Neuronal stem cell (in vitro differentiated cells): ENCODE measurements at regions not wholly inside any gene's neighbourhood (a gene's known extent, or its start where the extent isn't known, plus 50 kb on each side); places are given as distances from the start of the nearest gene placed in this dataset.

Experiments used
- DNase-seq: peaks from one replicate; pipeline ENCODE4 v3.0.0-alpha.2; 2013; ENCODE audit warnings: low spot score
- H2AFZ ChIP-seq: one replicate; pipeline ENCODE4 v1.6.1; 2013; ENCODE audit warnings: mild to moderate bottlenecking, low read length, inconsistent platforms
- H2AK5ac ChIP-seq: 2 replicates; pipeline ENCODE4 v1.6.1; 2013; ENCODE audit warnings: low read depth, mild to moderate bottlenecking, inconsistent platforms, low read length, moderate library complexity, mixed read lengths
- H2BK120ac ChIP-seq: 2 replicates; pipeline ENCODE4 v1.6.1; 2013; ENCODE audit warnings: low read depth, mild to moderate bottlenecking, inconsistent platforms, low read length, moderate library complexity, mixed read lengths
- H2BK12ac ChIP-seq: one replicate; pipeline ENCODE4 v1.6.1; 2013; ENCODE audit warnings: low read length, inconsistent platforms
- H2BK15ac ChIP-seq: 2 replicates; pipeline ENCODE4 v1.6.1; 2013; ENCODE audit warnings: mild to moderate bottlenecking, low read length, inconsistent platforms, mixed read lengths
- H2BK5ac ChIP-seq: one replicate; pipeline ENCODE4 v1.6.1; 2013; ENCODE audit warnings: inconsistent platforms, mild to moderate bottlenecking, low read length, moderate library complexity
- H3K14ac ChIP-seq: one replicate; pipeline ENCODE4 v1.6.1; 2013; ENCODE audit warnings: low read length, inconsistent platforms
- H3K18ac ChIP-seq: 2 replicates; pipeline ENCODE4 v1.6.1; 2013; ENCODE audit warnings: low read length, inconsistent platforms
- H3K23ac ChIP-seq: 2 replicates; pipeline ENCODE4 v1.6.1; 2013; ENCODE audit warnings: low read depth, mild to moderate bottlenecking, mixed read lengths, low read length, inconsistent platforms; ENCODE audit not compliant: poor library complexity
- H3K27ac ChIP-seq: replicated peaks from 3 replicates; pipeline ENCODE4 v1.5.1; 2013; ENCODE audit warnings: low read length, inconsistent platforms
- H3K27me3 ChIP-seq, 3 experiments: 2 replicates each; pipeline ENCODE4 v1.6.1; 2013; ENCODE audit warnings: low read length in 3 of 3, mild to moderate bottlenecking in 2 of 3, inconsistent platforms in 1 of 3, low read depth in 1 of 3, mixed read lengths in 1 of 3, moderate library complexity in 1 of 3; ENCODE audit not compliant: control insufficient read depth in 3 of 3, insufficient read depth in 3 of 3
- H3K36me3 ChIP-seq, 2 donors: replicated peaks in 1 of 2; 2 replicates each; pipeline ENCODE4 v1.6.1; 2013; ENCODE audit warnings: low read length in 2 of 2; ENCODE audit not compliant: control insufficient read depth in 2 of 2, insufficient read depth in 2 of 2
- H3K4ac ChIP-seq: 2 replicates; pipeline ENCODE4 v1.6.1; 2013; ENCODE audit warnings: inconsistent platforms, mild to moderate bottlenecking, low read length, moderate library complexity
- H3K4me1 ChIP-seq, 2 donors: 1 replicate in 1 of 2; 2 replicates in 1 of 2; pipeline ENCODE4 v1.6.1; 2013; ENCODE audit warnings: low read length in 2 of 2, low read depth in 1 of 2; ENCODE audit not compliant: control insufficient read depth in 2 of 2, insufficient read depth in 1 of 2
- H3K4me2 ChIP-seq: one replicate; pipeline ENCODE4 v1.6.1; 2013; ENCODE audit warnings: mild to moderate bottlenecking, low read length, inconsistent platforms; ENCODE audit not compliant: insufficient read depth, poor library complexity, severe bottlenecking
- H3K4me3 ChIP-seq, 2 donors: 2 replicates each; pipeline ENCODE4 v1.5.1; 2013; ENCODE audit warnings: low read length in 2 of 2, mild to moderate bottlenecking in 2 of 2, inconsistent platforms in 1 of 2, moderate library complexity in 1 of 2
- H3K79me1 ChIP-seq: one replicate; pipeline ENCODE4 v1.6.1; 2013; ENCODE audit warnings: low read depth, mild to moderate bottlenecking, inconsistent platforms, low read length, moderate library complexity
- H3K9ac ChIP-seq: one replicate; pipeline ENCODE4 v1.6.1; 2013; ENCODE audit warnings: mild to moderate bottlenecking, low read depth, low read length, inconsistent platforms; ENCODE audit not compliant: poor library complexity
- H3K9me3 ChIP-seq, 2 donors: replicated peaks in 1 of 2; 2 replicates each; pipeline versions ENCODE3 to v1.6.1; 2013; ENCODE audit warnings: low read length in 2 of 2, mild to moderate bottlenecking in 2 of 2, inconsistent platforms in 1 of 2, low read depth in 1 of 2, mixed read lengths in 1 of 2, moderate library complexity in 1 of 2; ENCODE audit not compliant: control insufficient read depth in 2 of 2, insufficient read depth in 1 of 2
- H4K8ac ChIP-seq: one replicate; pipeline ENCODE4 v1.6.1; 2013; ENCODE audit warnings: low read depth, mild to moderate bottlenecking, inconsistent platforms, low read length, moderate library complexity
- H4K91ac ChIP-seq: one replicate; pipeline ENCODE4 v1.6.1; 2013; ENCODE audit warnings: low read length, low read depth, mild to moderate bottlenecking, inconsistent platforms; ENCODE audit not compliant: poor library complexity
- WGBS, 2 donors: extraction: QIAGEN DNeasy Blood & Tissue Kit; methylation state at CpG; one replicate each; pipeline ENCODE4 v1.1.7; 2013; ENCODE audit warnings: missing lambda C conversion rate in 2 of 2, mixed read lengths in 1 of 2; ENCODE audit not compliant: insufficient read length in 2 of 2, insufficient replicate concordance in 1 of 2; ENCODE audit errors: extremely low coverage in 2 of 2; 5-methylcytosine and 5-hydroxymethylcytosine counted together

DNA sequence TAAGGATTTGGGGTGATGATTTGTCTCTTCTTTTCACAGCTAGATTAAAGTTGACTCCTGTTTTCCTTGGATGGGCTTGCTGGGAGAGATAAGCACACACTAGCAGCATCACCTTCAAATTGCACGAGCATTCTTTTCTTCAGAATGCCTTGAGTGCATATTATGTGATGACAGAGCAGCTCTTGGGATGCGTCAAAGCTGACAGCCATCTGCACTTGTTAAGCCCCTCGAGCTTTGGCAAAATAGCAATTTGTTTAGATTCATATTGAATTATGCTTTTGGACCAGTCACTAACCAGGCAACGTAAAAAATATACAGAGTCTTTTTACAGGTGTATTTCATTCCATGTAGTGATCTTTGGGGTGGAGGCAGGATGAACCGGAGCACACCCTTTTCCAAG lies 407.0 kb downstream of the FUT8 start:
- peaks cover 0 to 5% of the 10 kb centered on the region in 2 donors for H3K4me1 ChIP-seq
- no peak overlapping the region for H3K14ac ChIP-seq
- no peak overlapping the region for H4K8ac ChIP-seq
- H2AK5ac ChIP-seq: no peak overlapping the region
- no CpG with 5 or more reads among the region's 5 CpGs for WGBS, 2 donors
- H2BK12ac ChIP-seq: no peak overlapping the region
- peaks cover 0 to 8% (median 0%) of the 10 kb centered on the region in 3 experiments for H3K27me3 ChIP-seq
- no peak overlapping the region for H3K18ac ChIP-seq
- H3K36me3 ChIP-seq: peaks cover 0 to 2% of the 10 kb centered on the region in 2 donors
- no peak overlapping the region for H3K9ac ChIP-seq
- DNase-seq: no peak
- H3K4ac ChIP-seq: no peak overlapping the region
- no peak overlapping the region for H2BK5ac ChIP-seq
- H3K4me3 ChIP-seq: no peak overlapping the region
- no peak overlapping the region for H3K27ac ChIP-seq
- H3K4me2 ChIP-seq: no peak overlapping the region
- H3K79me1 ChIP-seq: peaks cover 8% of the 10 kb centered on the region
- no peak overlapping the region for H3K23ac ChIP-seq
- no peak overlapping the region for H2BK120ac ChIP-seq
- H2AFZ ChIP-seq: no peak overlapping the region
- no peak overlapping the region for H4K91ac ChIP-seq
- H2BK15ac ChIP-seq: no peak overlapping the region
- H3K9me3 ChIP-seq: peaks cover 0 to 7% of the 10 kb centered on the region in 2 donors

- no peak for DNase-seq
- Histone ChIP-seq H3K14ac (no peak overlapping the region), H2BK5ac (no peak overlapping the region), H2AK5ac (no peak overlapping the region), H3K79me1 (peaks cover 8% of the 10 kb centered on the region), H3K9ac (no peak overlapping the region), H2AFZ (no peak overlapping the region), H3K9me3 (peaks cover 0 to 8% of the 10 kb centered on the region in 2 donors), H3K4me3 (peak overlapping the region in 1 of 2 donors; percentile 42), H3K4ac (no peak overlapping the region), H3K27me3 (peaks cover 0 to 8% (median 0%) of the 10 kb centered on the region in 3 experiments), H3K27ac (no peak overlapping the region), H2BK120ac (no peak overlapping the region), H2BK12ac (no peak overlapping the region), H3K4me1 (peaks cover 0 to 8% of the 10 kb centered on the region in 2 donors), H2BK15ac (no peak overlapping the region), H4K8ac (no peak overlapping the region), H3K18ac (no peak overlapping the region), H3K4me2 (no peak overlapping the region), H4K91ac (no peak overlapping the region), H3K36me3 (peaks cover 0 to 2% of the 10 kb centered on the region in 2 donors), H3K23ac (no peak overlapping the region)
- WGBS, 2 donors: no CpG with 5 or more reads among the region's 10 CpGs
Measured at GRCh38 chr14:65821224-65821753, 408.8 kb downstream of the FUT8 start.

DNA sequence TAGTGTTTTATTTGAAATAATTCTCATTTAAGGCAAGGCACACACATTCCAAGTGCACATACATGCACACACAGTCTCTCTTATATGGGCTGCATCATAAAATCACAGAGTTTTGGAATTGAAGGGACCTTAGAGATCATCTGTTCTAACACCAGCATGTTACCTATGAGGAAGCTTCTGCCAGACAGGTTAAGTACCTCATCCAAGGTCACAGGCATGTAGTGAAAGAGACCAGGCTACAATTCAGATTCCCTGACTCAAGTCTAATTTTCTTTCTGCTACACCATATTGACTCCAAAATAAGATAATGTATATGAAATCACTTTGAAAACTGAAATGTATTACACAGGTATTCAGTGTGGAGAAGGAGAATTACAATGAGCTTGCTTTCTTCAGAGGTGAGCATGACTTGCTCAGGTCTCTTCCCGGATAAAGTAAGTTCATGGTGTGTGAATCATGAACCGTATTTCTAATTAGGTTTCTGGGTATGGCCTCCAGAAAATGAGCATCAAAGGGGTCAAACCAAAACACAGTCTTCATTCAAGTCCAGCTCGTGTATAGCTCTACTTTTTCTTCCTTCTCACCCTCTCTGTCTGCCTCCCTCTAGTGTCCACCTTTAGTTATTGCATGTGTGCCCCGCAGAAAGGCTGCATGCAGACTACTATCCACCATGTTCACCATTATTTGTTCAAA lies 411.9 kb downstream of the FUT8 start:
- H3K27ac ChIP-seq: no peak overlapping the region
- H4K8ac ChIP-seq: no peak overlapping the region
- peak; percentile 47 for DNase-seq
- H3K79me1 ChIP-seq: no peaks in the 10 kb centered on the region
- no peak overlapping the region for H3K14ac ChIP-seq
- H3K4me2 ChIP-seq: no peak overlapping the region
- H3K27me3 ChIP-seq: peaks cover 0 to 10% (median 0%) of the 10 kb centered on the region in 3 experiments
- no peak overlapping the region for H2AFZ ChIP-seq
- no peak overlapping the region for H3K9ac ChIP-seq
- peaks cover 0 to 9% of the 10 kb centered on the region in 2 donors for H3K4me1 ChIP-seq
- H2BK15ac ChIP-seq: no peak overlapping the region
- H2BK5ac ChIP-seq: no peak overlapping the region
- no peak overlapping the region for H4K91ac ChIP-seq
- H2BK120ac ChIP-seq: no peak overlapping the region
- no peaks in the 10 kb centered on the region for H3K36me3 ChIP-seq
- H2BK12ac ChIP-seq: no peak overlapping the region
- WGBS, 2 donors: no CpG with 5 or more reads among the region's 4 CpGs
- no peak overlapping the region for H3K18ac ChIP-seq
- H2AK5ac ChIP-seq: no peak overlapping the region
- H3K9me3 ChIP-seq: peaks cover 0 to 2% of the 10 kb centered on the region in 2 donors
- H3K23ac ChIP-seq: no peak overlapping the region
- no peak overlapping the region for H3K4ac ChIP-seq
- no peak overlapping the region for H3K4me3 ChIP-seq

DNA sequence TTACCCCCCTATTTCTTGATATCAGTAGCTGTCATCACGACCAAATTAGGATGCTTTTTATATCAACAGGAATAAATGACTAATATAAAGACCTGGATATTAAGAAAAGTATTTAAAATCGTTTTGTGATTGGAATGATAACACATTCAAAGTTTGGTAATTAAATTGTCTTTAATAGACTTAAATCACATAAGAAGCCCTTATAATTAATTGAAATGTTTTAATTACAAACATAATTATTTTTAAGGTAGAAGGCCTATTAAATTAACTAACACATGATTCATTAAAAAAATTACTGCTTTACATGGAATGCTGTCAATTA lies 412.4 kb downstream of the FUT8 start:
- Histone ChIP-seq H3K27me3 (peaks cover 0 to 15% (median 0%) of the 10 kb centered on the region in 3 experiments), H3K23ac (no peak overlapping the region), H3K9me3 (peaks cover 0 to 2% of the 10 kb centered on the region in 2 donors), H3K4me3 (no peak overlapping the region), H2BK15ac (no peak overlapping the region), H3K14ac (no peak overlapping the region), H4K8ac (no peak overlapping the region), H3K4ac (no peak overlapping the region), H3K18ac (no peak overlapping the region), H3K4me2 (no peak overlapping the region), H2AK5ac (no peak overlapping the region), H3K27ac (no peak overlapping the region), H3K9ac (no peak overlapping the region), H2AFZ (no peak overlapping the region), H2BK5ac (no peak overlapping the region), H3K79me1 (no peaks in the 10 kb centered on the region), H3K36me3 (no peaks in the 10 kb centered on the region), H4K91ac (no peak overlapping the region), H3K4me1 (peaks cover 0 to 9% of the 10 kb centered on the region in 2 donors), H2BK120ac (no peak overlapping the region), H2BK12ac (no peak overlapping the region)
- DNase-seq: no peak
- WGBS, 2 donors: no CpG with 5 or more reads among the region's 2 CpGs
